MM.1S (cell line): ENCODE measurements at regions not wholly inside any gene's neighbourhood (a gene's known extent, or its start where the extent isn't known, plus 50 kb on each side); places are given as distances from the start of the nearest gene placed in this dataset.

Experiments used
- EZH2 ChIP-seq: fragments of 300-600 bp; sonication (generic); optimal IDR thresholded peaks from 2 replicates; pipeline ENCODE3; 2017; ENCODE audit warnings: low read depth, mild to moderate bottlenecking, antibody characterized with exemption, low read length, mixed read lengths
- EZH2phosphoT487 ChIP-seq: fragments of 300-600 bp; sonication (generic); IDR thresholded peaks from 2 replicates; pipeline ENCODE4 v1.6.1; 2018; ENCODE audit warnings: antibody characterized with exemption, low read length
- TF ChIP-seq, protein P1 (sequence below): fragments of 300-600 bp; sonication (generic); IDR thresholded peaks from 2 replicates; pipeline ENCODE4 v1.5.1; 2016; ENCODE audit warnings: antibody characterized with exemption, low read length, mixed read lengths

DNA sequence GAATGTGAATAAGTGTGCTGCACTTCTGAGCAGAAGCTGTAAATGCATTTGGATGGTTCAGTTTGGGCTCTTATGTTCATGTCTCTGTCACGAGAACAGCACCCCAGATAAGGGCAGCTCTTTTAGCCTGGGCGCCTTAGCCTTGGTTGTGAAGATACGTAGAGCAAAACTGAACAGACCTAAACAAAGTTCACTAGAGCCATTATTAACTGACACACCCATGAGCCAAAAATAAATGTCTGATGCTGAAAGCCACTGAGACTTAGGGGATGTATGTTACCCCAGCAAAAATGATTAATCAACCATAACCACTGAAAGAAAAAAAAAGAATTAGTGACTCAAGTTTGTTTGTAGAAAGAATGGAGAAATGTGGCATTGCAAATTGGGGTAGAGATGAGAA, 343.4 kb downstream of the BCAT1 start:
- TF ChIP-seq, protein P1, sequence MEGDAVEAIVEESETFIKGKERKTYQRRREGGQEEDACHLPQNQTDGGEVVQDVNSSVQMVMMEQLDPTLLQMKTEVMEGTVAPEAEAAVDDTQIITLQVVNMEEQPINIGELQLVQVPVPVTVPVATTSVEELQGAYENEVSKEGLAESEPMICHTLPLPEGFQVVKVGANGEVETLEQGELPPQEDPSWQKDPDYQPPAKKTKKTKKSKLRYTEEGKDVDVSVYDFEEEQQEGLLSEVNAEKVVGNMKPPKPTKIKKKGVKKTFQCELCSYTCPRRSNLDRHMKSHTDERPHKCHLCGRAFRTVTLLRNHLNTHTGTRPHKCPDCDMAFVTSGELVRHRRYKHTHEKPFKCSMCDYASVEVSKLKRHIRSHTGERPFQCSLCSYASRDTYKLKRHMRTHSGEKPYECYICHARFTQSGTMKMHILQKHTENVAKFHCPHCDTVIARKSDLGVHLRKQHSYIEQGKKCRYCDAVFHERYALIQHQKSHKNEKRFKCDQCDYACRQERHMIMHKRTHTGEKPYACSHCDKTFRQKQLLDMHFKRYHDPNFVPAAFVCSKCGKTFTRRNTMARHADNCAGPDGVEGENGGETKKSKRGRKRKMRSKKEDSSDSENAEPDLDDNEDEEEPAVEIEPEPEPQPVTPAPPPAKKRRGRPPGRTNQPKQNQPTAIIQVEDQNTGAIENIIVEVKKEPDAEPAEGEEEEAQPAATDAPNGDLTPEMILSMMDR, result no peak
- TF ChIP-seq EZH2 (no peak), EZH2phosphoT487 (no peak)
